SJCRH30 (cell line): ENCODE measurements at regions not wholly inside any gene's neighbourhood (a gene's known extent, or its start where the extent isn't known, plus 50 kb on each side); places are given as distances from the start of the nearest gene placed in this dataset.
A peak's percentile ranks its signal among the peaks of the same experiment; 100 is the strongest.

Experiments
- DNase-seq, 2 experiments: peaks; one replicate each; pipeline ENCODE4 v3.0.0-alpha.2; 2015 to 2020
- H3K27ac ChIP-seq: fragments of 250-450 bp; sonication (Bioruptor Pico); 2 replicates; pipeline ENCODE4 v1.5.1; 2020; ENCODE audit warnings: mild to moderate bottlenecking, moderate library complexity
- H3K27me3 ChIP-seq: fragments of 250-450 bp; sonication (Bioruptor Pico); 2 replicates; pipeline ENCODE4 v1.5.1; 2020; ENCODE audit warnings: mild to moderate bottlenecking, moderate library complexity
- H3K36me3 ChIP-seq: fragments of 250-450 bp; sonication (Bioruptor Pico); 2 replicates; pipeline ENCODE4 v1.5.1; 2020; ENCODE audit warnings: mild to moderate bottlenecking, moderate library complexity
- H3K4me1 ChIP-seq: fragments of 250-450 bp; sonication (Bioruptor Pico); 2 replicates; pipeline ENCODE4 v1.5.1; 2020; ENCODE audit warnings: mild to moderate bottlenecking, moderate library complexity
- H3K4me3 ChIP-seq: fragments of 250-450 bp; sonication (Bioruptor Pico); 2 replicates; pipeline ENCODE4 v1.5.1; 2020; ENCODE audit warnings: mild to moderate bottlenecking, moderate library complexity
- H3K9me3 ChIP-seq: fragments of 250-450 bp; sonication (Bioruptor Pico); replicated peaks from 2 replicates; pipeline ENCODE4 v1.5.1; 2020; ENCODE audit warnings: mild to moderate bottlenecking, moderate library complexity

DNA sequence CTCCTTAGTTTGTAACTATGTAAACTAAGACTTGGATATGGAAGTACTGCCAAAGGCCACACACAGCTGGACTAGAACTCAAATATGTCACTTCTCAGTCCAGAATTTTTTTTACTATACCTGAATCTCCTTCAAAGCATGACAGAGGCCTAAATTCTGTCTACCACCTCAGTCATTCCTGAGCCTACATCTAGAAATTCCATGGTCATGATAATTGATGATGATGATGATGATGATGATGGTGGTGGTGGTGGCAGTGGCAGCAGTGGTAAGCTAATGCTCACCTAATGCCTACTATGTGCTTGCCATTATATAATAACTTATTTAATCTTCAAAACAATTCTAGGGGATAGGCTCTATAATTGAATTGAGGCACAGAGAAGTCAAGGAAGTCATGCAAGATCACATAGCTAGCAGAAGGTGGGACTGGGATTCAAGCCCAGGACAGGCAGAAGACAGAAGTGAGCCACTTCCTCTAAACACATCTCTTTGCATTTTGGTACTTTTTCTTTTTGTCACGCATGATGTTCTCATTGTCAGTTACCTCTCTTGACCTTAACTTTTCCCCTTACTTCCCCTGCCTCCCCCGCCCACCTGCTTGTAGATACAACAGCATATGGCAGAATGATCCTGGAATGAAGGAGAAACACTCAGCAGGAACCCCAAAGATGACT is 539.3 kb downstream of the TNS1 start:
- no peak overlapping the region for H3K4me3 ChIP-seq
- no peaks in the 10 kb centered on the region for H3K4me1 ChIP-seq
- H3K9me3 ChIP-seq = no peaks in the 10 kb centered on the region
- no peak overlapping the region for H3K27ac ChIP-seq
- H3K36me3 ChIP-seq = no peaks in the 10 kb centered on the region
- no peaks in the 10 kb centered on the region for H3K27me3 ChIP-seq
- DNase-seq = no peak

DNA sequence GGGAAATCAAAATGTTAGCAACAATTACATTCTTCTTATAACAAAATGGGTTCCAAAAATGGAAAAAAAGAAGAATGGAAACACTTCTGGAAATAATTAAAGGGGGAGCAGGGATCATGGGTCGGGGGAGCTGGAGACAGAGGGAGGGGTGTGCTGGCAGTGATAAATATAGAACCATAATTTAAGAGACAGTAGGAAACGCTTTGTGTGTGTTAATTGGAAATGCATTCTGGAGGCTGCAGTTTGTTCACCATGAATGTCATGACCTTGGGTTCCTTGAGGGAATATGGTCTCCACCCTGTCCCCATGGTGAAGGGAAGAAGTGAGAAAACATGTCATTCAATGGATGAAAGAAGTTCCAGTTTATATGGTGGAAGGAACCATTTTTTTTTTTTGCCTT is 540.7 kb downstream of the TNS1 start:
- no peaks in the 10 kb centered on the region for H3K4me1 ChIP-seq
- no peaks in the 10 kb centered on the region for H3K27me3 ChIP-seq
- no peak overlapping the region for H3K27ac ChIP-seq

DNA sequence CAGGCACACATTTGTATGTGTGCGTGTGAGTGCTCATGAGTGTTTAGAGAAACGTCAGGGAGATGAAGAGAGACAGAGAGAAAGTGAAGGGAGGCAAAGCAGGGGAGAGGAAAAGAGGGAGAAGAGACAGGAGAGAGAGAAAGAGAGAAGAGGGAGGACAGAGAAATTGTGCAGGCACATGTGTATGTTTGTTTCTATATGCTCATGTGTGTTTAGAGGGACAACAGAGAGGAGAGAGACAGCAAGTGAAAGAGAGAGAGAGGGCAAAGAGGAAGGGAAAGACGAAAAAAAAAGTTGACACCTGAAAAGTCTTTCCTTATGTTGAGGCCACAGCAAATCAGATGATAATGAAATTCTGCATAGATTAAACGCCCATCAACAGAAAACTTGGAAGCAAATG is 541.1 kb downstream of the TNS1 start:
- no peaks in the 10 kb centered on the region for H3K27me3 ChIP-seq
- H3K27ac ChIP-seq = no peak overlapping the region
- H3K4me3 ChIP-seq = no peak overlapping the region
- H3K9me3 ChIP-seq = no peaks in the 10 kb centered on the region
- no peaks in the 10 kb centered on the region for H3K4me1 ChIP-seq
- no peaks in the 10 kb centered on the region for H3K36me3 ChIP-seq
- no peak for DNase-seq

More for the DNA sequence above, 540.7 kb downstream of the TNS1 start:
- H3K36me3 ChIP-seq = no peaks in the 10 kb centered on the region
- H3K9me3 ChIP-seq = no peaks in the 10 kb centered on the region
- DNase-seq = no peak
- H3K4me3 ChIP-seq = no peak overlapping the region

DNA sequence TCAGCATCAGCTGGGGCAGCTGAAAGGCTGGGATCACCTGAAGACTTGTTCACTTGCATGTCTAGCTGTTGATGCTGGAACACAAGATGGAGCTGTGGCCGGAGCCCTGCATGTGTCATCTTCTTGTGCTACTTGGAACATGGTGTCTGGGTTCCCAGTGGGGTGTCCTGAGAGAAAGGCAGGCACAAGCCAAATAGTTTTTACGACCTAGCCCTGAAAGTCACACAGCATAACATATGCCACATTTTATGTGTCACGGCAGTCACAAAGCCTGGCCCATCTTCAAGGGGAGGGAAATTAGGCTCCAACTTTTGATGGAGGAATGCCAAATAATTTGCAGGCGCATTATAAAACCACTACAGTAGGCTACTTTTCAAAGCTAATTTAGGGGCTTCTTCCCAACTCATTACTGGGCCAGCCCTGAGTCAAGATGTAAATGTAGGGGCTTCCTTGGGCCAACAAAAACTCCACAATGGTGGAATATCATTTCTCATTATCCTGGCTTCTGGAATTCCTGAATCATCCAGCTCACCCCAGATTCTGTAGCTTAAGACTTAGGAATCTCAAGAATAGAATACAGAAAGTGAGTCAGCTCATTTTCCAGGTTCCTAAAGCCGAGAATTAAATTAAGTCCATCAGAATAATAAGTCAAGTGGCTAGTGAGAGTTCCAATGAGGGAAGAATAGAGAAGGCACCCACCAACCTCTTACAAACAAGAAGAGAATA is 543.0 kb downstream of the TNS1 start:
- H3K4me1 ChIP-seq = no peaks in the 10 kb centered on the region
- no peaks in the 10 kb centered on the region for H3K27me3 ChIP-seq
- no peak overlapping the region for H3K4me3 ChIP-seq
- H3K9me3 ChIP-seq = no peaks in the 10 kb centered on the region
- DNase-seq = no peak
- no peaks in the 10 kb centered on the region for H3K36me3 ChIP-seq
- H3K27ac ChIP-seq = no peak overlapping the region

DNA sequence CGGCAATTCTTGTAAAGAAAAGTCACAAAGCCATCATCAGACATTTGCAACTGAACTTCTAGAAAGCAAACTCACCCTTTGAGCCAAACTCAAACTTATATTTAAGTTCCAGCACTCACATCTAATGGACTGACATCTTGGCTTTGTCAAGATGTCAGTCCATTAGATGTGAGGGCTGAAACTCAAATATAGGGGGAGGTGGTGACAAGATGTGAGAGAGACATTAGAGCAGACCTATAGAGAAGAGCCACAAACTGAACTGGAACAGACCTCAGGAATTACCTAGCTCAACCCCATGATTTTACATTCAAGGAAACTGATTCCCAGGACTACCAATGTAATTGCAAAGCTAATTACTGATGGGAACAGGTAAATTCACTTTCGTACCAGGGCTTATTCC is 543.8 kb downstream of the TNS1 start:
- Histone ChIP-seq H3K9me3 (no peaks in the 10 kb centered on the region), H3K27me3 (no peaks in the 10 kb centered on the region), H3K4me1 (no peaks in the 10 kb centered on the region), H3K36me3 (no peaks in the 10 kb centered on the region), H3K27ac (no peak overlapping the region), H3K4me3 (no peak overlapping the region)
- no peak for DNase-seq

DNA sequence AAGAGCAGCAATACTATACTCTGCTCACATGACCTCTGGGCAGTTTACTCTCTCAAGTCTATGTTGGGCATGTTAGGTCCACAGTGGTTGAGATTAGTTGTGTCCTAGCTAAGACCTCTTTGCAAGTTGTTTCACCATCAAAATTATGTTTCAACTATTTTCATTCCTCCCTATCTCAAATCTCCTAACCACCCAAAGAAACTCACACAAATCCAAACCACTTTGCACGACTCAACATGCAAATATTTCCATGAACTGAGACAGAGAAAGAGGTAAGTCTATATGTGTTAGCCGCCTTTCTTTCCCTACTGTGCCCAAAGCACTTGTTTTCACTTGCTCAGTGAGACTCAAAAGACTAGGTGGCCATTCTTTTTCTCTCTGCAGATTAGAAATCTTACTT is 546.8 kb downstream of the TNS1 start:
- no peaks in the 10 kb centered on the region for H3K9me3 ChIP-seq
- DNase-seq = no peak
- no peaks in the 10 kb centered on the region for H3K36me3 ChIP-seq
- no peaks in the 10 kb centered on the region for H3K27me3 ChIP-seq
- H3K4me3 ChIP-seq = no peak overlapping the region
- peaks cover 14% of the 10 kb centered on the region for H3K4me1 ChIP-seq
- H3K27ac ChIP-seq = no peak overlapping the region

DNA sequence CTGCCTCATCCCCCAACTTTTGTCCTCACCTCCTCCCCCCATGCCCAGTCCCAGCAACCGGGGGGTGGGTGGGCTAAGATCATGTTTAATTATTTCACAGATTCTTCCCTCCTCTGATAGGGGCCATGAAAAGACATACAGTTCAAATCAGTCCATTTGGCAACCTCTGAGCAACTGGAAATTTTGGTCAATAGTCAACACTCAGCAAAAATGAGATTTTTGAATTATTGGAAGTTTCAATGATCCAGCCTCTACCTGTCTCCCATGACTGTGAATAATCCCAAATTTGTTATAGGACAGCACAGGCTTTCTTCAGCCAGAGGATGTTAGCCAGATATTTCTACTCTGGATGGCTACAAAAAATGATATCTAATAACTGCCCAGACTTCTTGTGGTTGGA is 549.9 kb downstream of the TNS1 start:
- Histone ChIP-seq H3K27me3 (no peaks in the 10 kb centered on the region), H3K4me3 (no peak overlapping the region)
- no peak for DNase-seq

DNA sequence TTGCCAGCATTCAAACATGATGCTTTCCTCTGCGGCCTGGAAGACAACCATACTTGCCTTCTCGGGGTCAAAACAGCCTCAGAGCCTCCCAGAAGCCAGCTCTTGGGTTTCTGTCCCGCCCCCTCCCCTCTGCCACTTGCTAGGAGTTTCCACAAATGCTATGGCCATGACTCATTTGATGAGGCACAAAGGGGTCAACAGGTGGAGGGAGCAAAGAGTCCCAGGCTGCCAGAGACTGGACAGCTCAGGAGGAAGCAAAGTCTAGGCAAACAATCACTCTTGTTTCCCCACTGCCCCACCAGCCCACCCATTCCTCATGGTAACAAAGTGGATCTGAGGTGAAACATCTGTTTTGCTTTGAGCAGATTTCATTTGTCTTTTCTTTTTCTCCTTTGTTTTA is 551.1 kb downstream of the TNS1 start:
- H3K9me3 ChIP-seq = no peaks in the 10 kb centered on the region
- peak overlapping the region; percentile 71 for H3K27ac ChIP-seq
- peak; percentile 82 to 88 for DNase-seq

More for the DNA sequence above, 549.9 kb downstream of the TNS1 start:
- H3K36me3 ChIP-seq = no peaks in the 10 kb centered on the region
- no peaks in the 10 kb centered on the region for H3K9me3 ChIP-seq
- no peak overlapping the region for H3K27ac ChIP-seq
- peaks cover 15% of the 10 kb centered on the region for H3K4me1 ChIP-seq

DNA sequence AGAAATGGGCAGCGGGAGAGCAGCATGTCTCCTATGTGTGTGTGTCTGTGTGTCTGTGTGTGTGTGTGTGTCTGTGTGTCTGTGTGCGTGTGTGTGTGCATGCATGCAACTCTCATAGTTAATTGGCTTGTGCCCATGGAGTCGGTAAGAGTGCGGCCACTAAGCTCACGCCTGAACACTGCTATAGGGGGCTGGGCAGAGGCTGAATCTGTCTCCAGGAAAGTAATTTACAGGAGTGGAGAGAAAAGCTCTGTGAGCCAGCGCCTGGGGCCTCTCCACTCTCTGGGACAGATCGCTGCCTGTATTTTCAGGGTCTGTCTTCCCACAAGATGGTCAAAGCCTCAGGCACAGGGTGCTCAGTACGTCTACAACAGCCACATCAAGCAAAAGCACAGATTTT is 553.4 kb downstream of the TNS1 start:
- DNase-seq = no peak
- Histone ChIP-seq H3K36me3 (no peaks in the 10 kb centered on the region), H3K9me3 (no peaks in the 10 kb centered on the region), H3K27me3 (no peaks in the 10 kb centered on the region), H3K27ac (no peak overlapping the region), H3K4me3 (no peak overlapping the region), H3K4me1 (peaks cover 15% of the 10 kb centered on the region)

More for the DNA sequence above, 551.1 kb downstream of the TNS1 start:
- Histone ChIP-seq H3K4me3 (no peak overlapping the region), H3K36me3 (no peaks in the 10 kb centered on the region), H3K27me3 (no peaks in the 10 kb centered on the region), H3K4me1 (peaks cover 15% of the 10 kb centered on the region)

DNA sequence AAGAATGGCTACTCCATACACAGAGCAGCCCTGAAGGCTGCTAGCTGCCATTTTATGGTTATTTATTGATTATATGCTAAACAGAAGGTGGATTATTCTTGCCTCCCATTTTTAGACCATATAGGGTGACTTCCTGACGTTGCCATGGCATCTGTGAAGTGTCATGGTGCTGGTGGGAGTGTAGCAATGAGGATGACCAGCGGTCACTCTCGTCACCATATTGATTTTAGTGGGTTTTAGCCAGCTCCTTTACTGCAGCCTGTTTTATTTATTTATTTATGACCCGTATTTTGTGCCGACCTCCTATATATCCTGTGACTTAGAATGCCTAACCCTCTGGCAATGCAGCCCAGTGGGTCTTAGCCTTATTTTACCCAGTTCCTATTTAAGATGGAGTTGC is 553.9 kb downstream of the TNS1 start:
- Histone ChIP-seq H3K27ac (no peak overlapping the region), H3K36me3 (no peaks in the 10 kb centered on the region), H3K4me3 (no peak overlapping the region), H3K27me3 (no peaks in the 10 kb centered on the region), H3K9me3 (no peaks in the 10 kb centered on the region), H3K4me1 (peaks cover 15% of the 10 kb centered on the region)
- DNase-seq = no peak

DNA sequence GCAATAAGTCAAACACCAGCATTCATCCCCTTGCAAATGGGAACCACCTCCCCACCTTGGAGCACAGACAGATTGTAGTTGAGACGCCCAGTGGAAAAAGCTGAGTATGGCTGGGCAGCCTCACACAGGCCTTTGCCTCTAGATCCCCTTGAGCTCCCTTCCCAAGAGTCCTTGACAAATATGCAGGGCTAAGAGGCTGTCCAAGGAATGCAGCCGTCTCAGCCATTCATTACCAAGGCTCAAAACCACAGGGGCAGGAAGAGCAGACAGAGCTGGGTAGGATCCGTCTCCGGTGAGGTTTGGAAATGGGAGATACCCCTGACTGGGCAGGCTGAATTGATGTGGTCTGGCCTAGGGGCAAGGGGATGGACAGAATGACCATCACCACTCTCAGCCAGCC is 557.1 kb downstream of the TNS1 start:
- no peaks in the 10 kb centered on the region for H3K36me3 ChIP-seq
- no peak for DNase-seq
- no peak overlapping the region for H3K27ac ChIP-seq
- no peaks in the 10 kb centered on the region for H3K9me3 ChIP-seq
- H3K4me1 ChIP-seq = no peaks in the 10 kb centered on the region
- H3K27me3 ChIP-seq = no peaks in the 10 kb centered on the region
- no peak overlapping the region for H3K4me3 ChIP-seq

DNA sequence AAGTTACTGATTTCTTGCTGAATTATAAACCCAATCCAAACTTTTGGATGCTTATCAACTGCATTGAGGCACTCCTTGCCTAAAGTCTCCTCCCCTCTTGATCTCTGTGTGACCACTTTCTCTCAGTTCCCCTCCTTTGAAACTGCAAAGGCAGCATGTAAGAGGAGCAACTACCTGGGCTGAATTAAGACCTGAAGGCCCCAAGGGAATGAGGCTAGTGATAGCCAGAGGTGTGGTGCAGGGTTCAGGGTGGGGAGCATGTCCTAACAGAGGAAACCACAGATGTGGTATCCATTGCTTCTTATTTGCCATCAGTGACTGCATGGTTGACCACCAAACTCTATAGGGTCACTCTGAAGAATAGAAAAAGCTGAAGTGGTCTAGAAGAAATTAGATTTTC is 557.9 kb downstream of the TNS1 start:
- H3K36me3 ChIP-seq = no peaks in the 10 kb centered on the region
- H3K4me1 ChIP-seq = no peaks in the 10 kb centered on the region
- no peaks in the 10 kb centered on the region for H3K27me3 ChIP-seq
- H3K9me3 ChIP-seq = no peaks in the 10 kb centered on the region
- no peak for DNase-seq
- H3K4me3 ChIP-seq = no peak overlapping the region
- no peak overlapping the region for H3K27ac ChIP-seq

DNA sequence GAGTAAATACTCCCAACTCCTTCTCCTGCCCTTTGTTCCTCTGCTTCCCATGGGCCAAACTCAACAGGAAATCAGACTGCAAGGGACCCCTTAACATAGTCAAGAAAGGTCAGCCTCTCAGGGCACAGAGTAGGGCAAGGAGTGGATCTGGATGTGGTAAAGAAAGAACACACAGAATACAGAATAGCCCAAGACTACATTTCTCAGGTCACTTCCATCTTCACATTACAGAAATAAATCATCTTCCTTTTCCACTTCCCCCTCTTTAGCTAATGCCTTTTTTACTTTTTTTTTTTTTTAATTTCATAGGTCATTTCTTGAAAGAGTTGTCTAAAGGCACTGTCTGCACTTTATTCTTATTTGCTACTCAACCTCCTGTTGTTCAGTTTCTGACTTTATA is 558.3 kb downstream of the TNS1 start:
- DNase-seq = no peak
- H3K9me3 ChIP-seq = no peaks in the 10 kb centered on the region
- no peaks in the 10 kb centered on the region for H3K4me1 ChIP-seq

DNA sequence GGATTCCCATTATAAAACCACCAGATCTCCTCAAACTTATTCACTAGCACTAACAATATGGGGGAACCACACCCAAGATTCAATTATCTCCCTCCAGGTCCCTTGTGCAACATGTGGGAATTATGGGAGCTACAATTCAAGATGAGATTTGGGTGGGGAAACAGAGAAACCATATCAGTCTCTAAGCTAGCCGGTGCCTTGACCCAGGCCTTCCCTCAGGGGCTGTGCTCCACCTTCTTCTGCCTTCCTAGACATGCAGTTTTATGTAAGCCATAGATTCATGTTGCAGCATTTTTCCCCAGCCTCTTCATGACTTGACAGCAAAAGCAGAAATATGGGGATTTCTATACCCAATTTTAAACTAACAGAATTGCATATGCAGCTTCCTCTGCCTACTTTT is 559.2 kb downstream of the TNS1 start:
- no peaks in the 10 kb centered on the region for H3K4me1 ChIP-seq
- no peak overlapping the region for H3K4me3 ChIP-seq
- no peak overlapping the region for H3K27ac ChIP-seq
- no peaks in the 10 kb centered on the region for H3K27me3 ChIP-seq
- no peaks in the 10 kb centered on the region for H3K36me3 ChIP-seq
- no peaks in the 10 kb centered on the region for H3K9me3 ChIP-seq
- DNase-seq = no peak

More for the DNA sequence above, 558.3 kb downstream of the TNS1 start:
- Histone ChIP-seq H3K27me3 (no peaks in the 10 kb centered on the region), H3K27ac (no peak overlapping the region), H3K36me3 (no peaks in the 10 kb centered on the region), H3K4me3 (no peak overlapping the region)

DNA sequence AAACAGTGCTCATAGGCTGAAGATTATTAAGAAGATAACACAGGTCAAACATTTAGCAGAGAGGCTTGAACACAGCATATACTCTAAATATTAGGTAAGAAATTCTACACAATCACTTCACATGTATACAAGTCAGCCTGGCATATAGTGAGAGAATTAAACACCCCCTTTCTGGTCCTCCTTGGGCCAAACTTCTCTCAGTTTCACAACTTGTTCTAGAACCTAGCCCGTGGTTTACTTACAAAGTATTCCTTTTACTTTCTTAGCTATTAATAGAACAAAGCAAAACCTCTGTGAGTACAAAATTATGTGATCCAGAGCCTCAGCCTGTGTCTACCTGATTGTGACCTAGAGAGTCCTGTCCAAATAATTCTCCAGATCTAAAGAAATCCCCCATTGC is 562.8 kb downstream of the TNS1 start:
- Histone ChIP-seq H3K4me1 (peaks cover 5% of the 10 kb centered on the region; the same call in 1 of the 2 replicates), H3K9me3 (no peaks in the 10 kb centered on the region), H3K4me3 (no peak overlapping the region), H3K27me3 (no peaks in the 10 kb centered on the region), H3K36me3 (no peaks in the 10 kb centered on the region), H3K27ac (no peak overlapping the region)
- no peak for DNase-seq

DNA sequence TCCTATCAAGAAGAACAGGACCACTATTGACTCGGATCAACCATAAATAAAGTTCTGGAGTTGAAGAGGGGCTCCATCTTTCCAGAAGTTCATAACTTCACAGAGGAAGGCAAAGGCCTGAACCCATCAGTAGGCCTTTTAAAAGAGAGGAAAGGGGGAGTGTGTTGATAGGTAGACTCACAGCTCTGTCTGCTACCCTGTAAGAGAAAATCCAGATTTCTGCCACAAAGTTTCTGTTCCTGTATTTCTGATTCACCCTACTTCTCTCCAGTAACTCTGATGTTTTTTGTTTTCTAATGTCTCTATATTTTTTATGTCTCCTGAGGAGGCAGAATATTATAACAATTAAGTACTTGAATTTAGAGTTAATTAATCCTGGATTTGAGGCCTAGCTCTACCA is 564.0 kb downstream of the TNS1 start:
- H3K27ac ChIP-seq = no peak overlapping the region
- H3K36me3 ChIP-seq = no peaks in the 10 kb centered on the region
- no peaks in the 10 kb centered on the region for H3K9me3 ChIP-seq
- no peaks in the 10 kb centered on the region for H3K27me3 ChIP-seq
- no peak for DNase-seq
- peaks cover 11% of the 10 kb centered on the region for H3K4me1 ChIP-seq
- H3K4me3 ChIP-seq = no peak overlapping the region
